DMS153 treated with DMSO at 0.1 percent for 48 hours (cell line): ENCODE measurements at regions not wholly inside any gene's neighbourhood (a gene's known extent, or its start where the extent isn't known, plus 50 kb on each side); places are given as distances from the start of the nearest gene placed in this dataset.

Source experiments
- DNase-seq: peaks from one replicate; lab custom pipeline; 2025; ENCODE audit not compliant: unreplicated experiment; lab: John Stamatoyannopoulos, UW

DNA sequence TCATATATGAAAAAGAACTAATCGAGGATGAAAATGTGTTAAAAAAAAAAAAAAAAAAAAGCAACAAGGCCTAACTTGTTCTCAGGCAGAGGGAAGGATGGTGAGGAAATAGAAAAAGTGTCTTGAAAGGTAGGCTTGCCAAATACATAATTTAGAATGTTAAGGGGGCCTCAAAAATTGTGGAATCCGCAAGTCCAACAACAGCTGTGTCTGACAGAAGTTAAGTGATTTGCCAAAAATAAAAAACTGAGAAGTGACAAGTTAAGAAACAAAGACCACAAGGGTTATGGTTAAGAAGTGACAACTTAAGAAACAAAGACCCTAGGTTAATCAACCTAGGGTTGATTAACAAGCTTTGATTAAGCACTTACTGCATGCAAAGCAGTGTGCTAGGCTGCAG, 110.6 kb downstream of the P2RY1 start:
- DNase-seq = no peak

DNA sequence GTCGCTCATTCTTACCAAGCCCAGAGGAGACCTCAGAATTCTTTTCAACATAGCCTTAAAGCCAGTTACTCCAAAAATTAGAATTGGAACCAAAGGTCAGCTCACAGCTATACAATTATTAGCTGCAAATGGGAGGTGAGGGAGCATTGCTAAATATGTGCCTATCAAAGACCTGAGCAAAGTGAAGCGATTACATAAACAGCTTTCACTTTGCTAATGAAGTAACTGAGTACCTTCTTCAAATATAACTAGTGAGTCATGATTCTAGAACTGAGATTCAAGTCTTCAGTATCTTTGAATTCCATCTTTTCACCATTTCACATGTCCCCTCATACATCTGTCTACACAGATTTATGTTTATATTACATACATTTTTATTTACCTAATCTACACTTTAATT, 122.6 kb downstream of the P2RY1 start:
- DNase-seq = no peak

DNA sequence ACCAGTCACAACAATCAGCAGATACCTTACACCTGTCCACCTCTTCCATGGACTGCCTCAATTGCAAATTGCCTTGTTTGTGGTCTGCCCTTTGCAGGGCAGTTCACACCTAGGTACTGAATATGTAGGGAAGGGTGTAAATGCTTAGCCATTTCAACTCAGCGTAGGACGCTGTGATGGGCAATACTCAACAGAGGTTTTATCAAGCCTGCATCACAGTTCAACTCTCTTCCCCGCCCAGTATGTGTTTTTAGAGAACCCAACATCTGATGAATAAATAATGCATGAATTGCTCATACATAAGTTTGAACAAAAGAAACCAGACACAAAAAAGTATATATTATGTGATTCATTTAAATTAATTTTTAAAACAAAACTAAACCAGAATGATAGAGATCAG, 124.4 kb downstream of the P2RY1 start:
- DNase-seq = no peak

DNA sequence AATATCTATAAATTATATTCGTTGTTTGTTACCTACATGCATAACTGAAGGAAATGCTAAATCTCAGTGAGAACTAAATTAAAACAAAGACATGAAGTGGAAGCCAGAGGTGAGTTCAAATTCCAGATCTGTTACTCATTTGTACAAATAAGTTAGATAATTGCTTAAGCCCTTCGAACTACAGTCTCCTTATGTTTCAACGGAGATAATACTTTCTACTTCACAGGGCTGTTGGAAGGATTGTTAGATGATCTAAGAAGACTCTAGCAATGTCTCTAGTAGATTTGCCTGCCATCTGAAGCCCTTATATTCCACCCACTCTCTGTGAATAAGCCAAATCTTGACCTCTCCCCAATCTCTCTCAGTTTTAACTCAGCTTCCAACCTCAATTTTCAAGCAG, 125.8 kb downstream of the P2RY1 start:
- DNase-seq = no peak

DNA sequence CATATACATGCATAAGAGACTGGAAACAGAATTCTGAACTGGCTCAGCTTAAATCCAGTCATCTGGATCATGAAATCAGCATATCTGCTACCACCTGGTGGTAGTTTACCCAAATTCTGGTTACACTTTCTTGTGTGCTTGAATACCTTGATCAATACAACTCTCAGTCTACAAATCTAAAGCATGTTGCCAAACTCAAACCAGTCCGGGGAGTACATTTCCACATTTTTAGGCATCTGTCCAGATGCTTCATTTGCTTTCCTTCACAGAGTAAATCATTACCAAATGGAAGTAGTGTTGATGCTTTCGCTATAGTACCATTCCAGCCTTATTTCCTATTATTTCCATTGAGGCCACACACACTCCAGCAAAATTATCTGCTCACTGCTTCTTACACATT, 126.4 kb downstream of the P2RY1 start:
- DNase-seq = no peak

DNA sequence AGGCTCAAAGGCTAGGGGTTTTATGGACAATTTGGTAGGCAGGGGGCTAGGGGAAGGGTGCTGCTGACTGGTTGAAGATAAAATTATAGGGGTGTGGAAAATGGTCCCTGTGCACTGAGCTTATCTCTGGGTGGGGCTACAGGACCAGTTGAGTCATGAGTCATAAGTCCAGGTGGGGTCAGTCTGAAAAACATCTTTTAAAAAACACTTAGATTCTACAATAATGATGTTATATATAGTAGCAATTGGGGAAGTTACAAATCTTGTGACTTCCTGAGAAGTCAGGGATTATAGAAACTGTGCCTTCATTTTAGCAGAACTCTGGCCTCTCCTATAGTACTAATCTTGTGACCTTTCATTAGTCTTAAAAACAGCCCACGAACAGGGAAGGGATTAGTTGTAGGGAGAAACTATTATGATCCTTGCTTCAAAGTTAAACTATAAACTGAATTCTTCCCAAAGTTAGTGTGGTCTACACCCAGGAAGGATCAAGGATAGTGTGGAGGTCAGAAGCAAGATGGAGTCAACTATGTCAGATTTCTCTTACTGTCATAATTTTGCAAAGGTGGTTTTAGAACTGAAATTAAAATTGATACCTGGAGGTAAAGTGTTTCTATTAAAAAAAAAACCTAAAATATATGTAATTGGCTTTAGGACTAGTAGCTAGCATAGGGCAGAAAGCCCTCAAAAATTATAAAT, 130.1 kb downstream of the P2RY1 start:
- no peak for DNase-seq

DNA sequence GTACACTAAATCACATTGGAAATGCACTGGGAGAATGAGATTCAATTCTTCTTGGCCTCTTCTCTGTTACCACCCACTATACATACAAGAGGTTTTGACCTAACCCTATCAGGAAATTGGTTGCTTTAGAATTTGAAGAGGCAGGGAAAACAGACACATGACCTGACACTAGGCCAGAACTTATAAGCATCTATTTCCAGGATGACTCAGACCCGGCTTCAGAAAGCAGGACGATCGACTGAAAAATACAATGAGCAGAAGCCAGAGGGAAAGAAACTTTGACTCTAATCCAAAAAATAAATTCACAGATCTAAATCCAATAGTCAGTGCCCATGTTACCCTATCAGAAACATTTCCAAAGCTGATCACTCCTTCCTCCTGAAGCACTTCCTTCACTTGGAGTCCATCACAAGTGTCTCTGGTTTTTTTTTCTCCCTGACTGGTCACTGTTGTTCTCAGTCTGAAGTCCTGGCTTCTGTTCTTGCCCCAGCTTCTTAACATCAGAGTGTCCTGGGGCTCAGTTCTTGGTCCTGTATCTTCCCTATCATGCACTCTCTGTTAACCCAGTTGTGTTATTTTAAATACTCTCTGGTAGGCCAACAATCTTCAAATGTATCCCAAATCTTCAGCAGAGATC, 133.6 kb downstream of the P2RY1 start:
- no peak for DNase-seq

DNA sequence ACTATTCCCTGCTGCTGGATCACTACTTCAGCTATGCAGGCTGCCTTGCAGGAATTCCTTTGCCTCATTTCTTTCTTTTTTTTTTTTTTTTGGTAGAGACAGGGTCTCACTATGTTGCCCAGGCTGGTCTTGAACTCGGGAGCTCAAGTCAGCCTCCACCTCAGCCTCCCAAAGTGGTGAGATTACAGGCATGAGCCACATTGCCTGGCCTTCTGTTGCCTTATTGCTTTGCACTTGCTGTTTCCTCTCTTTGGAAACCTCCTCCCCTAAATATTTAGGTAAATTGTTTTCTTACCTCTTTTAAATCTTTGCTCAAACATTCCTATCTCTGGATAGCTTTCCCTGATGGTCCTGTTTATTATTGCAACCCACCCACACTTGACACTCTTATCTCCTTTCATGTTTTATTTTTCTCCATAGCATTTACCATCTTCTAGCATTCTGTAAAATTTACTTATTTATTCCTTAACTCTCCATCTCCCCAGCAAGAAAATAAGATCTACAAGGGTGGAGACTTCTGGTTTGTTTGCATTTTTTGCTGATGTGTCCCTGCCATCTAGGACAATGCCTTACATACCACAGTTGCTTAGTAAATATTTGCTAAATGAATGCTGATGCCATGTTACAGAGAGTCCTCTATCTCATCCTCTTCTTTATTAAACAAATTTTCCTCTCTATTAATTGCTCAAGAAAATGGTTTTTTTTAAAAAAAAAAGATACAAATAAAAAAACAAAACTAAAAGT, 134.8 kb downstream of the P2RY1 start:
- DNase-seq = no peak

DNA sequence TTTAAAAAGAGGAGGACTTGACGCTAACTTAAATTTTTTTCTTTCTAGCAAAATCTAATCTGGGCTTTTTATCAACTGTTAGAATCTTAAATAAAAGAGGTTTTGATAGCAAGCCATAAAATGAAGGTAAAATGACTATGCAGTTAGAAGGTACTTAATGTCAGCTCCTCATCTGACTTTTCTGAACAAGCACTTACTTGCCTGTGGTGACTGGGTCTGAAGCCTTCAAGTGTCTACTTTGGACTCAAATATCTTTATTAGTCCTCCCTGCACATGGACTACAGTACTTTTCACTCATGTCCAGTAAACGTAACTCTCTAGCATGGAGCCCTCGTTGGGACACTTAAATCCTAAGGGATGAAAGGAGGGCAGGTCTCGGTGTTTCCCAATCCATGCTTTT, 135.9 kb downstream of the P2RY1 start:
- DNase-seq = no peak

DNA sequence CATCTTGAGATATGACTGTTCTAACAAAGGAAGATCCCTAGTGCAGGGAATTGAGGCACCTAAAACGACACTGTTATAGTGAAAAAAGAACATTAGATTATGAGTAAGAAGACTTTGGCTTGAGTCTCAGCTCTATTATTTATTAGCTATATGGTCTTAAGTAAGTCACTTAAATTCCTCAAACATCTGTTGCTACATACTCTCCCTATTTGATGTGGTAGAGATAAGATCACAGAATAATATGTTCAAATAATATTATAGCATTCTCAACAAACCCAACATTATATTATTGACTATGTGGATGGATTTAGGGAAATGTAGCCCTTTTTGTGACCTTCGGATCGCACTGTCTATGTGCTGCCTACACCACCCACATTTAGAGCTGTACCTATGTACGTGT, 136.9 kb downstream of the P2RY1 start:
- DNase-seq = no peak

DNA sequence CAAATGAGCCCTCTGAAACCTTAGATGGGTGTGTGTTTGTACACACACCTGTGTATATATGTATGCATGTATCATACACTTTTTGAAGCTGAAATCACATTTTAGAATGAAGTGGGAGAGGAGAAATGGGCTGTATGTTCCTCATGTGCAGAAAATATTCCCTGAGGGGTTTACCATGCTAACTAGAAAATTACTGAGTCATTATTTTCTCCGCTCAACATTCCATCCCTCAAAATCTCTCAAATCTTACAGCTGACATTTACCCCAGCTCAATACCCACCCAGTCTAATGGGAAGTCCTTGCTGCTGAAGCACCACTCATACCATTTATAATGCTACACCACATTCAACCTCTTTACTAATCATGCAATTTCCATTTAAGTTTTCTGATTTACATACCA, 138.6 kb downstream of the P2RY1 start:
- DNase-seq = no peak

DNA sequence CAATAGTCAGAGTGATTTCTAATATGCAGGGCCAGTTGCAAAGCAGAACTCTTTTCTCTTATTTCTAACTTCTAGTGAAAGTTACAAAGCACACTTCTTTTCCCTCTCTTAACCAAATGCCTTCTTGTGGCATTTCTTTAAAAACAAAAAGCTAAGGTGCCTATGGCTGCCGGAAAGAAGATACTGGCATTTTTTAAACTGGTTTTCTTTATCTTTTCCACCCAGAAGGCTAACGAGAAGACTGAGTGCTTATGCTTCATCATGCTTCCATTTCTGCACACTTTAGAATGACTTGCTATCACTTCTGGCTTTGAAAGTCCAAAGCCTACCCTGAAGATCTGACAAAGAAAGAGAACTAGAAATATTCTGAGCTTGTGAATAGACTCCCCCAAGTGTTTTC, 141.3 kb downstream of the P2RY1 start:
- no peak for DNase-seq

DNA sequence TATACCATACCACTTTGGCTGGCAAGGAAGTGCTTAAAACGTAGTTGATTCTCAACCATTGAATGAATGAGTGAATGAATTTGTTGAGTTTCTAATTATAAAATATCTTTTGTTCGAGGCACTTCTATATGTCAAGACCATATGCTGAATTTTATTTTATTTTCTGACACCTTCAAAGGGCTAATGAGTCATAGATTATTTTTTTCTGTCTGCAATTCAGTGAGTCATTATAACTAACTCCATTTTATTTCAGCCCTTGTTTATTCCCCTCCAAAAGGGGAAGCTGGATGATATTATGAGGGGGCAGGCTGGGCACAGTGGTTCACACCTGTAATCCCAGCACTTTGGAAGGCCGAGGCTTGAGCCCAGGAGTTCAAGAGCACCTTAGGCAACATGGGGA, 142.4 kb downstream of the P2RY1 start:
- no peak for DNase-seq

DNA sequence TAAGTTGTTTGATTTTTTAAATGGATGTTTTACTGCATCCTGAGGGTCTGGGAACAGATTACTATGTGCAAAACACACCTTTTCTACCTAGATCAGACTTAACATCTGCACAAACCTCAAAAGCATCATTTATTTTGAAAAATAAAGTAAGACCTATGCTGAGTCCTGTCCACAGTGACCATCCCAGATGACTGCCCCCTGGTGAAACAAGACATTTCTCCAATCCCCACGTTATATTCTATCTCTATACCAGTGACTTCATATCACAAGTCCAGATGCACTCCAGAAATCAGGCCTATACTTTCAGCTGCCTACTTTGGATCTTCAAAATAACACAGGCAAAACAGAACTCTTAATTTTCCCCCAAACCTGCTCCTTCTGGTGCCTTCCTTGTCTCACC, 143.2 kb downstream of the P2RY1 start:
- no peak for DNase-seq

DNA sequence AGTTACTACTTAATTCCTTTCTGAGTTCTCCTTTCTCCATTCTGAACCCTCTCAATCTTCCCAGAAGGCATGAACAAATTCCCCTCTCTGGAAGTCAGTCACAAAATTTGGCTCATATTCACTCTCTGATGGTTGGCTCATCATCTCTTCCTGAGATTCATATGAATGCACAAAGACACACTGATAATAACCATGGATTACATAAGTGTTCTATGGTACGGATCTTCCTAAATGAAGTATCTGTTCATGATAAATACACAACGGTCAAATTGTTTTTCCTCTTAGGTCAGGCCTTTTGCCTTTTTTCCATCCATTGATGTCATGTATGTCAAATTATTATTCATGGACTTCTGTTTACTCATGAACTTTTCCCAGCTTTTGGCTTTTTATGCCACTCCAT, 162.6 kb downstream of the P2RY1 start:
- no peak for DNase-seq

DNA sequence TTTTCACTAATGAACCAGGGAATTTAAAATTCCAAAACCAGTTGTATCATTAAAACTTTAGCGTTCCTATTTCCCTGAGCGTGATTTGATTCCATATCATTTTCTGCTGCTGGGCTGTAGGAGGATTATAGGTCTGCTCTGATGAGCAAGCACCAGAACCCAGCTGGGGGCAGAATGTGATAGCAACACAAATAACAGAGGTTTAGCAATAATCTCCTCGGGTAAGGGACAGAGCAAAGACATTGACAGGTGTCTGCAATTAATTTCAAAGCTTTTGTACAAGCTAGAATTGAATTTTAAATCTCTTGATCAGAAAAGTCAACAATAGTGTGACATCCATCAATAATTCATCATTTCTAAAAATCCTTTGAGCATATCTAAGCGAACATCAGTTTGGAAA, 163.4 kb upstream of the RAP2B start:
- no peak for DNase-seq

DNA sequence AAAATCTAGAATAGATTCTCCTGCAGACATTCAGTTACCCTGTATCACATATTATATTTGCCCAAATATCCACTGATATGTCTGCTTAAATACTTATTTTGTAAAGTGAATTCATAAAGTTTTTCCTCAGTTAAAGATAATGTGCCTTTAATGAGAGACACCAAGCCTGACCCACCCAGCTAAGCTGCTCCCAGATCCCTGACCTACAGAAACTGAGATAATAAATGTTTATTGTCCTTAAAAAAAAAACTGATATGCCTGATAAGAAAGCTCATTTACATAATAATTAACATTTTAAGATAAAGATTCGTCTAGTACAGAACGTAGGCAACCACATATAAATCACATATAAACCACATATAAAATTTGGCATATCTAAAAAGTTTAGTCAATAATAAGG, 161.7 kb upstream of the RAP2B start:
- no peak for DNase-seq

DNA sequence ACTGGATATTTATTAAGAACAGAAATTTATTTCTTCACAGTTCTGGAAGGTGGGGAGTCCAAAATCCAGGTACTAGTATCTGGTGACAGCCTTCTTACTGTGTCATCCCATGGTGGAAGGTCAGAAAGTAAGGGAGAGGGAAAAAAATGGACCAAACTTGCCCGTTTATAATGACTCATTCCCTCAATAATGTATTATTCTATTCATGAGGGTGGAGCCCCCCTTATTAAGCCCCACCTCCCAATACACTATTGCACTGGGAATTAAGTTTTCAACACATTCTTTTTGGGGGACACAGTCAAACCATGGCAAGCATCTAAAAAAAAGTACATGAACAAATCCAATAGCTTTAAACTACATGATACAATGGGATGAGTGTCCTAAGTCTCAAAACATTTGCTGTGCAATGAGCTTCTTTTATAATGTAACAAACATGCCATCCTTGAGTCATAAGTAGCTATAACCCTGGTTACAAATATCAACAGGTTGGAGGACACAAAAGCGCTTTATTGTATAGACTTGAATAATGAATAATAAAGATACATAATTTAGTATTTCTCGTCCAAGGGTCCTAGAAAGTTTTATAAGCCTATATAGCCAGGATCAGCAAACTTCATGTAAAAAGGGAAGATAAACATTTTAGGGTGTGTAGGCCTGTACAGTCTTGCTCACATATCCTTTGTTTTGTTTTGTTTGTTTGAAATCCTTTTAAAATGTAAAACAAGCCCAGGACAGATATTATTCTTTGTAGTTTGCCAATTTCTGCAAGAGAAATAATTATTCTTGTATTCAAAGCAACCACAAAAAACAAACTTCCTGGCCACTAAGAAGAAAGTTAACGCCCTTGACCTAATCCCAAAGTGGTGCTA, 160.6 kb upstream of the RAP2B start:
- no peak for DNase-seq

DNA sequence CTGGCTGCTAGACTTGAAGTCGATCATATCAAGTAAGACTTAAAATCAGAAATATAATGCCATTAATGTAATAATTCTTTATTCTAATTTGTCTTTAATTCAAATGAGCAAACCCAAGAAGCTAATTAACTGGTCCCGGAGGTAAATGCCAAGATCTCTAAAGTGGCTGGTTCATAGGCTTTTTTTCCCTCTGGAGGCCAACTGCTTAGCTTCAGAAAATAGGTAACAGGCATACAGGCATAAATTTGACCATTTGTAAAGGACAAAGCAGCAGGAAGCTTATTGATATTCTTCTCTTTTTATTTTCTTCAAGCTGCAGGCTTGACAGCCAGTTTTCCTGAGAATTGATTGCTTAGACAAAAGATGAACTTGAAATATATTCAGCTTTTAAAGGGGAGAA, 158.6 kb upstream of the RAP2B start:
- no peak for DNase-seq

DNA sequence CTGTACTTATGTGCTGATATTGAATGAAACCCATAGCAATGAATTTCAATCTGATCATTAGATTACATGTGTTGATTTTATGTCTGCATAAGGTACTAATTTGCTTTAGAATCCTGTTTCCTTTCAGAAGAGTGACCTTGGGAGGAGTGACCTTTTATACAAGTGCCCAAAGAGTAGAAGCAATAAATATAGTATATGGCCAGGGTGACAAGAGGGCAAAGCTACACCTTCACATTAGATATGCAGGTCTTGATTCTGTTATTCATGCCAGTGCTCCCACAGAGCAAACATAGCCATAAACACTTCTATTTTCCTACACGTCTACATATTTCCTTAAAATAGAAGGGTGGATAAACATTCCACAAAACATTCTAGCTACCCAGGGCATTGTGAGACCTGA, 158.2 kb upstream of the RAP2B start:
- DNase-seq = no peak

DNA sequence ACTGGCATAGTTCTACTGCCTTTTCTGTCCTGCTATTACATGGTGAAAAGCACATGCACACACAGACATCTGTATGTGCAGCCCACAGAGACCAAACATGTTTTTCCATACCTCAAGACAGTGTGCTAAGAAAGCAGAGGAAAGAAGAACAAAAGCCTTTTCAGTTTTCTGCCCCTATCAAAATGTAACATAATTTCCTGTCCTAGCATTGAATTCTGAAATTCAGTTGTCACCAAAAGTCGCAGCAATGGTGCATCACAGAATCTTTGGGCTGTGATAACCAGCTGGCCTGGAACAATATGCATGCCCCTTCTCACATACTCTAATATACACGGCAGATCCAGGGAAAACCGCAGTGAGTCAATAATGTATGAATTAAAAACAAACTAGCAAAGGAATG, 153.8 kb upstream of the RAP2B start:
- DNase-seq = no peak

DNA sequence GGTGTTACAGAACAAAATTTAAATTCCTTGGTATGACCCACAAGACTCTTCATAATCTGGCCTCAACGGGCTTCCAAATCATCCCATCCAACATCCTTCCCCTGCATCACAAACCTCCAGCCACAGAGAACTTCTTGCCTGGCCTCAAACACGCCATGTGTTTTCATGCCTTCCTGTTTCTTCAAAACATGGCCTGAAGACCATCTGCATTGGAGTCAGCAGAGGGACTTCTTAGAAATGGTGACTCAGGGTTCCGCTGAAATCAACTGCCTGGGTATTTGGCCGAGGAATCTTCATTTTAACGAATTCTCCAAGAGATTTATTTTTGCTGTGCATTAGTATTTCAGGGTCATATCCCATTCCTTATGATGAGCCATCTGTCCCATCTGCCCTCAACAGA, 138.1 kb upstream of the RAP2B start:
- no peak for DNase-seq
